CD4-positive, alpha-beta T cell treated with Interleukin-6 at 100 ng/mL for 8 hours (primary cell): ENCODE measurements at regions not wholly inside any gene's neighbourhood (a gene's known extent, or its start where the extent isn't known, plus 50 kb on each side); places are given as distances from the start of the nearest gene placed in this dataset.

Experiments
- DNase-seq: peaks from one replicate; pipeline ENCODE4 v3.0.0-alpha.2; 2020; ENCODE audit warnings: mixed read lengths, low spot score

GRCh38 chr7:136254148-136254547, 277.0 kb upstream of the MTPN start:
- no peak for DNase-seq

GRCh38 chr7:136251826-136252225, 274.7 kb upstream of the MTPN start:
- no peak for DNase-seq

- DNase-seq: no peak
Measured at GRCh38 chr7:136247211-136247610, 270.1 kb upstream of the MTPN start.

- no peak for DNase-seq
Measured at GRCh38 chr7:136245327-136246004, 268.3 kb upstream of the MTPN start.

GRCh38 chr7:136234040-136234439, 256.9 kb upstream of the MTPN start:
- no peak for DNase-seq

- DNase-seq: no peak
Measured at GRCh38 chr7:136230210-136230609, 253.1 kb upstream of the MTPN start.

GRCh38 chr7:136229790-136230189, 252.6 kb upstream of the MTPN start:
- DNase-seq: no peak

- DNase-seq: no peak
Measured at GRCh38 chr7:136228171-136228570, 251.0 kb upstream of the MTPN start.

GRCh38 chr7:136214356-136214755, 237.2 kb upstream of the MTPN start:
- no peak for DNase-seq

- DNase-seq: no peak
Measured at GRCh38 chr7:136213012-136213411, 235.9 kb upstream of the MTPN start.

- DNase-seq: no peak
Measured at GRCh38 chr7:136210664-136211063, 233.5 kb upstream of the MTPN start.

- no peak for DNase-seq
Measured at GRCh38 chr7:136210079-136210478, 232.9 kb upstream of the MTPN start.

- DNase-seq: no peak
Measured at GRCh38 chr7:136205956-136206355, 228.8 kb upstream of the MTPN start.

- no peak for DNase-seq
Measured at GRCh38 chr7:136198168-136198567, 221.0 kb upstream of the MTPN start.

- DNase-seq: no peak
Measured at GRCh38 chr7:136194878-136195277, 217.7 kb upstream of the MTPN start.

GRCh38 chr7:136193940-136194339, 216.8 kb upstream of the MTPN start:
- DNase-seq: no peak

GRCh38 chr7:136189506-136189998, 212.4 kb upstream of the MTPN start:
- DNase-seq: no peak

GRCh38 chr7:136186281-136186680, 209.1 kb upstream of the MTPN start:
- DNase-seq: no peak

GRCh38 chr7:136184719-136185118, 207.6 kb upstream of the MTPN start:
- no peak for DNase-seq

GRCh38 chr7:136183981-136184380, 206.8 kb upstream of the MTPN start:
- no peak for DNase-seq

GRCh38 chr7:136180984-136181383, 203.8 kb upstream of the MTPN start:
- no peak for DNase-seq

GRCh38 chr7:136179851-136180721, 202.9 kb upstream of the MTPN start:
- no peak for DNase-seq

GRCh38 chr7:136179154-136179553, 202.0 kb upstream of the MTPN start:
- no peak for DNase-seq
